ENCODE measurements at regions not wholly inside any gene's neighbourhood (a gene's known extent, or its start where the extent isn't known, plus 50 kb on each side); places are given as distances from the start of the nearest gene placed in this dataset.
"Not testable (repeated sequence)": the region's sequence is repeated elsewhere in the genome, so short reads cannot be mapped to it uniquely, and the experiment has no call there.

DNA sequence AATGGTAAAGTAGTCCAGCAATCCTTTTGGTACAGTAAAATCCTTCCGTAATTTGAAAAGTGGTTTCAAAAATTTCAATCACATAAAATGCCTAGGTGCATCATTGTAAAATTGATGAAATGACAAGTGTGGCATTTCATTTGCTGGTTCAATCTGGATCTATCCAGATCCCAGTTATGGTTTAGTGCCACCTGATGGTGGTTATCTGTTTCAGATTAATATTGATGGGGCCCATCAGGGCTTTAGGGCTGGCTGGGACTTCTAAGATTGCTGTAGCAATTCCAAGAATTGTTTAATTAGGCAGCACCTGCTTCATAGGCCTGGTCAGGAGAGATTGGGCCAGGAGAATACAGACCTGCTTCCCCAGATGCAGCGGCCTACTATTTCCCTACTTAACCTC is 55.5 kb upstream of the PIK3C3 start:
- DNase-seq, result no peak

DNA sequence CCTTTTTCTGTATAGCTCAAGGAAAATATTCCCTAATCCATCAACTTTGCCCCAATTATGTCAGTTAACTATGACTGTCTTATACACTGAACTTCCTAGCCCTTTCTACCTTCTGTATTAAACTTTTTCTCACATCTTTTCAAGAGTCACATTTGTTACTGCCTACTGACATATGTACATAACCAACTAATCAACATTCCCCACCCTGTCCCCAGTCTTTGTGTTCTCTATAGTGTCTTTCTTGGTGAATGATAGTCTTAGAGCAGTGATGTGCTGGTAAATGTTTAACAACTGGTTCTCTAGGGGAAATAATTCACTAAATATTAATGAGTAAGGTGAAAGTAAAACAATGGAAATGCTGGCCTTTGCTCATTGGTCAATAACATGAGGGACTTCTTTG is 61.6 kb upstream of the PIK3C3 start:
- DNase-seq, result no peak

DNA sequence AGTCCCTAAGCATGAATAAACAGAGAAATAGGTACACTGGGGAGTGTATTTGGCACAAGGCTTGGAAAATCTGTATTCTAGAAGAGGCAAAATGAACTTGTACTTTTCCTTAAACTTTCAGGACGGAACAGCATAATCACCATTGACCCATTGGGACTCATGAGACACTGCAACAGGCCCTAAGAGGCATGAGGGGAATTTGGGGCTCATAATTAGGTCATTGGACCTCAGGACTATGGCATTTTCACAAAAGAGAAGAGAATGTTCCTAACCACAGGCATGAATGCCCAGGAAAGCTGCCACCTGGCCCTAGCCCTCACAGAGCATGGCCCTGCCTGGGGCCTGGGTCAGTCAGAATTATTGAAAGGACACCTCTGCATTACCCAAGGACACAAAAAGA is 67.9 kb upstream of the PIK3C3 start:
- no peak for DNase-seq

DNA sequence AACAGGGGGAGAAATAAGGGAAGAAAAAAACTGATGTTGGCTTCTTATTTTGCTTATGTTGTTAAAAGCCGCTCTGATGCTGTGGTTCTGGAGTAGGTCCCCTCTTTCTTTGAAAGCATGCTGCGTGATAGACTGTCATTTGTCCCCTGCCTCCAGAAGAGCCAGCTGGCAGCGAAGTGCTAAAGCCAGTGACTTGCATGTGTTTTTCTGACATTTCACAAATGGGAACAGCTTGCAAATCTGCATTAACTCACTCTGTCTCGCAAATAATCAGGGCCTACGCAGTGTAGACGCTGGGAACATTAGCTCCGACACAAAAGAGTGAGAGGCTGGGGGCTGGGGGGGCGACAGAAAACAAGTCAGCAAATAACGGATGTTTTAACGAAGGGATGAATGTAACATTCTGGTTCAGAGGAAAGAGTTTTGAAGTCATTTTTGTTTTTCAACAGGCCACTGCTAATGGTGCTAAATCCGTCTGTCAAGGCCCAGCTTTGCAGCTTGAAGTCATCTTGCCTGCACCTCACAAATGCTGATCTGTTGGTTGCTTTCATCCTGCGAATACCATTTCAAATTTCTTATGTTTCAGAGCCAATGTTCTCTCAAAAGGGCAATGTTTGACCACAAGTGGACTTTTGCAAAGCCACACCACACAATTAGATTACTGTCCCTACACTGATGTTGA is 68.8 kb upstream of the PIK3C3 start:
- no peak for DNase-seq

DNA sequence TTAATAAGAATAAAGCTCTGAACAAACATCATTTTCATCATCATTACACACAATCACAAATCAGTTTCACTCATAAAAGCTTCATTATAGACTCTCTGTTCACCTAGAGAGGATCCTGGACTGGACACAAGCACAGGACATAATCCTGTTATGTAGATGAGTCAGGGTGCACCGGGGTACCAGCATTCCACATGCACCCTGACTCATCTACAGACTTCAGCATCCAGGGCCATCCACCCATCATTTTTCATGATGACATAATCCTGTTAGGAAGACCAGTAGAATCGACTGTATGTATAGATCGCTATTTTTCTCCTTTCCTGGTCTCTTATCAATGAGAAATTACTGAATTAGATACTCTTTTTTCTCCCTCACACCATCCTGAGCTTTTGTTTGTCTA is 73.7 kb upstream of the PIK3C3 start:
- DNase-seq, result no peak

DNA sequence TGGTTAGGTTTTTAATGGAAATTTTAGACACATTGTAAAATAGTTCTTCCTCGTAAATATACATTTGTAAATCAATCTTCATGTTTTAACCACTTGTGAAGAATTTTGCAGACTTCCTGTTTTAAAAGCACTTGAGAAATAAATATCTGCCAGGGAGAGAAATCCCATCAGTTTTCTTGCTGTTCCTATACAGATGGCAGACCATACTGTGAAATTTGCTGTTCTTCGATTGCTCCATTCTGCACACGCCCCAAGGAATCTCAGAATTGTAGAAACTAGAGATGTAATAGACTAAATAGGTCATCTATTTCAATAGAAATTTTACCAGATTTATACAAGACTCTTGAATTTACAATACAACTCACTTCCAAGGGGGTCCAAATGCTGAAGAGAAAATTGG is 75.8 kb upstream of the PIK3C3 start:
- no peak for DNase-seq

DNA sequence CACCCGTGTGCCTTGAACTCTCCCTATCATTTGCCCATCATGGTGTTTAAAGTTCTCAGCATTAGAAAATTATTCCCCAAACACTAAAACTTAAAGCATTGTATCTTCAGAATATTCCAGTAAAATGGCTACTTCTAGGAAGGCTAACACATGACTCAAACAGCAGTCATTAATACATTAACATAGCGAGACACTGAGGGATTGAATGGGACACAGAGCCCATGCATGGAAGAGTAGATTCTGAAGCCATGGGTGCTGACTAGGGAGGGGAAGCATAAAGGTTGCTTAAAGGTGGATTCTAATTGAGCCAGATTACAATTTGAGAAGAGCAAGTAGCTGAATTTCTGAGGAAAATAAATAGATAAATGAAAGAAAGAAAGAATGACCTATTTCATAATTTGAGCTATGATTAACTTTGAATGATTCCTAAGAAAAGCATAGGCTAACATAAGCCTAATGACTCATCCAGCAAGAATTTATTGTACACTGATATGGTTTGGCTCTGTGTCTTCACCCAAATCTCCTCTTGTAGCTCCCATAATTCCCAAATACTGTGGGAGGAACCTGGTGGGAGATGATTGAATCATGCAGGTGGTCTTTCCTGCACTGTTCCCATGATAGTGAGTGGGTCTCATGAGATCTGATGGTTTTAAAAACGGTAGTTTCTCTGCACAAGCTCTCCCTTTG is 79.8 kb upstream of the PIK3C3 start:
- DNase-seq, result no peak

DNA sequence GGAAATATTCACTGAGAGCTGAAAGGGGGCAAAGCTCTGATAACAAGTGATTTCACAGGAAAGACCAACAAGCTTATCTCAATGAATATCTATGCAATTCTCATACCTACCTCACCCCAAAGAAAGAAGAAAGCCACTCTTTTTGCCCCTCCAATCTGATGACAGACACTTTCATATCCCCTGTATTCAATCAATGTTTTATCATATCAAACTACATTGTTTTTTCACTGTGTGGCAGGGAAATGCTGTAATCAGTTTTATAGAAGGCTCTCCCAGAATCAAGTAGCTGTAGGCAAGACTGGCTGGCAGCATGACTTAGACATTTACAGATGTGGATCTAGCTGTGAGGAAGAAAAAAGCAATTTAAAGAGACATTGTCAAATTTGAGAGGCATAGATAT is 81.3 kb upstream of the PIK3C3 start:
- no peak for DNase-seq

DNA sequence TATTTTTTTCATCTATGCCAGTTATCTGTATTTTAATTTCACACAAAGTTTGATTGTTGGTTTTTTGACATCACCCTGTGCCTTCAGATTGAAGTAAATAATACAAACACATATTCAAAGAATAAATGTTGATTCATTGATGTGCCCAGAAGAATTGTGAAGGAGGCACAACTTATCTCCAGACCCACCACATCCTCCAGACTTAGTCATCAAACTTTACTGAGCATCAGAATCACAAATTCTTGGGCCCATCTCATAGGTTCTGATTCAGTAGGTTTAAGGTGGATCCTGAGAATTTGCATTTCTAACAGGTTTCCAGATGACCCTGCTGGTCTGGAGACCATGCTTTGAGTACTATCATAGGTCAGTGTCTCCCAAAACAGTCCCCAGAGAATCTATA is 82.8 kb upstream of the PIK3C3 start:
- no peak for DNase-seq

DNA sequence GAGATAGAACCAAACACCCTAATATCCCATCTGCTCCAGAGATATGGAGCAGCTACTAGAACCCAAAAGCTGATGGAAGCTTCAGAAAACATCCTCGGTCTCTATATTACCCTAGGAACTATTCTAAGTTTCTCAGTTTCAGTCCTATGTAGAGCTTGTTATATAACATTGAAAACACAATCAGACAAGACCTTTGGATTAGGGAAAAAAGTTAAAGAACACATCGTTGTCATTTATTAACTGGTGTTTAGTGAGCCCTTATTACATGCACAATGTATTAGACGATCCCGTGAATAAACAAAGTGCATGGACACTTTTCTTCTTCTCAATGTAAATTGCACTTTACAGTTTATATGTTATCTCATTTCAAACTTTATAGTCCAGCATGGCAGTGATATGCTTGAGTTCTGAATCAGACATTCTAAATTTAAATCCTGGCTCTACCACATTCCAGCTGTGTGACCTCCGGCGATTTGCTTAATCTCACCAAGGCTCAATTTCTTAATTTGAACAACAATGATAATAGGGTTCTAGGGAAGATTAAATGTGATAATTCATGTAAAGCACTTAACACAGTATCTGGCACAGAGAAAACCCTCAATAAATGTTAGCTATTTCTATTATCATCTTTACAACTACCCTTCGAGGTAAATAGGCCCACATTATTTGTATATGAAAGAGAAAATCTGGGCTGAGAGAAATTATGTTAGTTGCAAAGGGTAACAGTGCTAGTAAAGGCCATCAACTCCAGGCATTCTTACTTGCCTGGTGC is 83.6 kb upstream of the PIK3C3 start:
- no peak for DNase-seq

DNA sequence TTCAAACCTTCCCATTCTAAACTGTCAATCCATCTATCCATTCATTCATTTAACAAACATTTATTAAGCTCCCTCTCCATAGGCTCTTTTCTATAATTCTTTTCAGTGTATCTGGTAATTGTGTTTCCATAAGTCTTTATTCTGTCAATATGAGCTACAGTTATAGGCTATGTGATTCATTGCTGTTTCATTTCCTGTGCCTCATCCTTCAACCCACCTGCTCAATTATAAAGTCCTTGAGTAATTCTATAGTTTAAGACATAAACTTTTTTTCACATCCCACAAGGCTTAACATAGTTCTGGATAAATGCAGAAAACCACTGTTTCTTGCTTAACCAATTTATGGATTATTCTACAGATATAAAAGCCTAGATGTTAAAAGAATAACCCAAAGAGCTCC is 84.2 kb upstream of the PIK3C3 start:
- DNase-seq, result no peak

DNA sequence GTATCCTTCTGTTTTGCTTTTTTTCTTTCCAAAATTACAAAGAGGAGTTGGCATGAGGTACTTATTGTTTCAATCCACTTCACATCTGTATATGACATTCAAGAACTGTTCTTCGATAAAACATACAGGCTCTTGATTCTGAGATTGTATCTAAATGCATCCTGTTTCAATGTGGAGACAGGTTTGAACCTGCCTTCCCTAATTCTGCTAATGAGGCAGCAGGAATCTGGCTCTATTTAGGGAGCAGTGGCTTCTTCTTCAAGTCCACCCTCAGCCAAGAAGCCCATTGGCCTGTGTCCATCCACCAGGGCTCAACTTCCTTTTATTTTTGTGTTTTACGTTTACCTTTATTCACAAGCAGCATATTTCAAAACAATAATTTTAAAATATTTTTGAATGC is 84.8 kb upstream of the PIK3C3 start:
- DNase-seq, result no peak

DNA sequence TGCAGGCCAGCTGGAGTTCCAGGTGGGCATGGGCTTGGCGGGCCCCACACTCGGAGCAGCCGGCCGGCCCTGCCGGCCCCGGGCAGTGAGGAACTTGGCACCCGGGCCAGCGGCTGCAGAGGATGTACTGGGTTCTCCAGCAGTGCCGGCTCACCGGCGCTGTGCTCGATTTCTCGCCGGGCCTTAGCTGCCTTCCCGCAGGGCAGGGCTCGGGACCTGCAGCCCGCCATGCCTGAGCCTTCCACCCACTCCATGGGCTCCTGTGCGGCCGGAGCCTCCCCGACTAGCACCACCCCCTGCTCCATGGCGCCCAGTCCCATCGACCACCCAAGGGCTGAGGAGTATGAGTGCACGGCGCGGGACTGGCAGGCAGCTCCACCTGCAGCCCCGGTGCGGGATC is 89.2 kb upstream of the PIK3C3 start:
- not testable (repeated sequence) for DNase-seq

DNA sequence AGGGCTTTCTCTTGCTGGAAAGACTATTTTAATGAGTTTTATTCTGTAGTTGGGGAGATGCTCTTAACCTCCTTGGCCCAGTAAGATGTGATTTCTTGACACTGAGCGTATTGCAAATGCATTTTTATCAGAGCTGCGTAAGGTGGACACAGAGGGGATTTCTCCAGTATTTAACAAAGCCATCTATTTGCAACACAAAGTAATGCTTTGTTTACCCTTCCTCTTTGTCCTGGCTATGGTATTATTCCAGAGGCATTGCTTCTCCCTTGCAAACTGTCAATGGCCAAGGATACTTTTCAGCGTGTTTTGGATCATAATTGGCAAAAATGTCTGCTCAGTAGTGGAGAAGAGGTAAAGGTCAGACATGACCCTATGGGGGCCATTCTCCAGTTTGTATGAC is 90.8 kb upstream of the PIK3C3 start:
- DNase-seq, result no peak

DNA sequence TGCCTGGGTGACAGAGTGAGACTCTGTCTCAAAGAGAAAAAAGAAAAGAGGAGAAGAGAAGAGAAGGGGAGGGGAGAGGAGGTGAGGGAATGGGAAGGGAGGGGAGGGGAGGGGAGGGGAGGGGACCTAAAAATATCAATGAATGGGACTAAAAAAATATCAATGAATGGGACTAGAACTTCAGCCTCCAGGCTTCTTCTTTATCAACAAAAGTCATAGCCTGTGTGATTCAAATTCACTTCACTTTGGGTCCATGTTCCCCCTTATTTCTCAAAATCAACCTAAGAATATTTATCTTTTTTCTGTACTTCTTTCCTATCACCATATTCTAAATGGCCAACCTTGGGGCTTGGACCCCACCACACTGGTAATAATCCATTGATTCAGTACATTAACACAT is 92.1 kb upstream of the PIK3C3 start:
- no peak for DNase-seq

DNA sequence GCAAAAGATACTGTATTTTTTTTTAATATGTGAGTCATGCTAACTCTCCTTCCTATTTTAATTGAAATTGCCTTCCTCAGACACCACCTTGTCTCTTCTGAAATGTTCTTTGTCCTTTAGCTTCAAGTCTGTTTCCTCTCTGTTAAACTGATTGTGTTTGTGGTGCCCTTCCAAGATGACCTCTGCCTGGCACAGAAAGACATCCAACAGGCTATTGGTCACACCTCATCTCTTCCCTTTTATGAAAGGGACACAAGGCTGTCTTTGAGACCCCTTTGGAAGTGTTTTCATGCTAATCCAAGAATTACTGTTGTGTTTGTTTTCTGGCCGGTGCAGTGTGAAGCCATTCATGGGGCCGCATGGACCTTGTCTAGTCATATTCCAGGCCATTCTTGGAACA is 94.0 kb upstream of the PIK3C3 start:
- no peak for DNase-seq

DNA sequence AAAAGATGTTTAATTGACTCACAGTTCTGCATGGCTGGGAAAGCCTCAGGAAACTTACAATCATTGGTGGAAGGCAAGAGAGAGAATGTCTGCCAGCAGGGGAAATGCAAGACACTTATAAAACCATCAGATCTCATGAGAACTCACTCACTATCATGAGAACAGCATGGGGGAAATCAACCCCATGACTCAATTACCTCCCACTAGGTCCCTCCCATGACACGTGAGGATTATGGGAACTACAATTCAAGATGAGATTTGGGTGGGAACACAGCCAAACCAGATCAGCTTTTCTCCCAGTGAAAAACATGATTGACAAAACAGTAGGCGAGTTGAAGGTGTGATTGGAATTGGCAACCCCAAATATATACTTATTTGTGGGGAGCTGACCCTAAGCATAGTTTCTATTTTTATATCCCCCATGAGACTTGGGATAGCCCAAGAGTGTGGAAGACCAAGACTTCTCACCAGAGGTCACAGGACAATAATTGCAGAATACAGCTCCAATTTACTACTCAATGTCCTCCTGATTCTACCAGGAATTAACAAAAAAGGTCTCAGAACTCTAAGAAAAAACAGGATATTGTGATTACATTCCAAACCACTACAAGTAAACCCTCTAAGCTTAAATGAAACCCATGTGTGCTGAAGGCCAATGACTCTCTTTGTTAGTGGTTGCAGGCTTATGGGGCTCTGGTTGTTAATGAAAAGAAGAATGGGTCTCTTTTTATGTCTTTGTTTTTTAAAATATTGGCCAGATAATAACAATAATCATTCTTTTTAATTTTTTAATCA is 96.1 kb upstream of the PIK3C3 start:
- DNase-seq, result no peak

DNA sequence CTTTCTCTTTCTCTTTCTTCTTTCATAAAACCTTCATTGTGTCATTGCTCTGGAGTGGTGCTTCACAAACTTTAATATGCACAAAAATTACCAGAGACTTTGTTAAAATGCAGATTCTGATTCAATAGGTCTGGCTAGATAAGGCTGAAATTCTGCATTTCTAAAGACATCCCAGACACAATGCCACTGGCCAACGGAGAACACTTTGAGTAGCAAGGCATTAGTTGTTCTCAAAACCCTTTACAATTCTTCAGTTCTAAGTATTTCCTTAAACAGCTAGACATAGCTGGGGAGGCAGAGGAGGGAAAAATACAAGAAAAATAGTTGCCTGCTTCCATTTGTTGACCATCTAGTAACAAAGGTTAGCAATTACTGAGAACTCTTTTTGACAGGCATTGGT is 101.8 kb upstream of the PIK3C3 start:
- no peak for DNase-seq

DNA sequence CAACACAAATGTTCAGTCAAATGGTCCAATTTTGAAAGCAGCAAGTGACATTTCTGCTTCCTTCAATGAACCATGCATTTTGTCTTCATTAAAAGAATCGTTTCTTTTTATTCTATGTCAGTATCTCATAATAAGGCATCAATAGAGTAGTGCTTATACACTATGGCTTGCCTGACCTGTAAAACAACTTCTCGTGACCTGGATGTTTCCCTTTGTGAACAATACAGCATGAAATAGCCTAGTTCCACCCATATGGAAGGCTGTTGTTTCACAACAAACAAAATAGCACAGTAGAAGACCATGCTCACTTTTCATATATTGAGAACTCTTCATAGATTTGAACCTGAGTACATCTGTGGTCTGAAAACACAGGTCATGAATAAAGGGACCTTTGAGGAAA is 104.3 kb upstream of the PIK3C3 start:
- no peak for DNase-seq

DNA sequence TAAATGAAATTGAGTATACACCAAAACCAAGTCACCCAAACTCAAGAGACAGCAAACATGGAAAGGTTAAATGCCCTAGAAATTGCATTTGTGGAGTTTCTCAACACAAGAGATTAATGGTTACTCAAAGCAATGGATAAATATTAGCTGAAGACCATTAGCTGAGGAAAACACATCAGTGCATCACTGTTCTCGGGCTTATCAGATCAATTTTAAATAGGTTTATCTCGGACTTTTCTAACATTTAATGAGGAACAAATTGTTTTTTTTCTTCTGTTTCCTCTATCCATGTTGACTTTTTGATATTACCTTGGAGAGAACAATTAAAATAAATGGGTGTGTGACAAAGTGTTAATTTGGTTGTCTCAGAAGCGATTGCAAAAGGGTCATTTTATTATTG is 105.4 kb upstream of the PIK3C3 start:
- no peak for DNase-seq

DNA sequence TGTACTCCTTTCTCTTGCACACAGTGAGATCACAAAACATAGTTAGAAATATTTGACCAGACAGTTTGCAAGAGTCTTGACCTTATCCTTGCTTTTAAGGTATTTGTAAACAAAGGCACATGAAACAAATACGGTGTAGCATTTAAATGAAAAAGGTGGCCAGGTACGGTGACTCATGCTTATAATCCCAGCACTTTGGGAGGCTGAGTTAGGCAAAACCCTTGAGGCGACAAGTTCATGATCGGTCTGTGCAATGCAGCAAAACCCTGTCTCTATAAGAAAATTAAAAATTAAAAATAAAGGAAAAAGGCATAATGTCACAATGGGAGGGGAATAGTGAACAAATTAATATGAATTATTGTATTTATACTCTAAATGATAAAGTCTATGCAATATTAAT is 109.5 kb upstream of the PIK3C3 start:
- no peak for DNase-seq

DNA sequence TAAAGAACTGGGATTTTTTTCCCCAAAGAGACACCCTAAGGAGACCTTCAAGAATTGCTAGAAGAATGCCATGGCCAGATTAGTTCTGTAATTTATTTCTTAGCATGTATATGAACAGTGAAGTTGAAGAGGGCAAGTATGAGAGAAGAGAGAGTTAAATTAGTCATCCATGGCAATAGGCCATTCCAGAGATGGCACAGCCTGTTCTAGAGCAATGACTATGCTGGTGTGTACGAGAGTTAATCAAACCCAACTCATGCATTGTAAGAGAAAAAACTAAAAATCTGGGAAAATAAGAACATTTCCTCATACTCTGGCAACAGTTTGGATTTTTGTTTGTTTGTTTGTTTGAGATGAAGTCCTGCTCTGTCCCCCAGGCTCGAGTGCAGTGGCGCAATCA is 112.1 kb upstream of the PIK3C3 start:
- no peak for DNase-seq
